ENCODE measurements at regions not wholly inside any gene's neighbourhood (a gene's known extent, or its start where the extent isn't known, plus 50 kb on each side); places are given as distances from the start of the nearest gene placed in this dataset.

DNA sequence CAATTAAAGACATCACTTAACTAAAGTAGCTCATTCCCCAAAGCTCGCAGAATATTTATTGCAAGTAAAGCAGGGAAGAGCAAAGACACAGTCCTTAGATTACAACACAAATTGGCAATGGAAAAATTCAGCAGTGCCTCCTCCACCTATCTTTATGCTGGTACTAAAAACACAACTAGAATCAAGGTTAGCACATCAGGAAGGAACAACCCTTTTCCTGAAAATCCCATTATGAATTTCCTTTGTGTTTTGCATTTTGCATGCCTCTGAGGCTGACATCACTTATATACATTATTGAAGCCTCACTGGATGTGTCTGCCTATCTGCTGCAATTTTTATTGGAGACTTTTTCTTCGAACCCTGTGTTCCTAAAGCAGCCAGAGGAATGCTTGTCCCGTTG, 193.8 kb upstream of the STK17B start:
- no peaks in the 10 kb centered on the region for H3K36me3 ChIP-seq (ENCODE audit: control insufficient read depth in 1 of 2, insufficient read depth in 2 of 2, low read length in 2 of 2)
- CTCF ChIA-PET, result no interaction called here
- H3K4me3 ChIP-seq (replicated peaks in 1 of 2; ENCODE audit: low read depth in 1 of 2, low read length in 2 of 2), result no peak overlapping the region
- DNase-seq (ENCODE audit: low read depth, low spot score) (no peak), ATAC-seq (no peak)
- H4K20me1 ChIP-seq (ENCODE audit: insufficient read depth), result no peaks in the 10 kb centered on the region
- H3K4me1 ChIP-seq (ENCODE audit: control insufficient read depth in 1 of 2, insufficient read depth in 2 of 2, low read length in 2 of 2), result no peaks in the 10 kb centered on the region
- H3K9me3 ChIP-seq (ENCODE audit: control insufficient read depth in 1 of 2, insufficient read depth in 1 of 2, low read depth in 1 of 2, low read length in 2 of 2), result no peaks in the 10 kb centered on the region
- H3K9me2 ChIP-seq (ENCODE audit: insufficient read depth), result no peaks in the 10 kb centered on the region
- H3K4me2 ChIP-seq (ENCODE audit: low read length), result no peak overlapping the region
- no peaks in the 10 kb centered on the region for H3K79me2 ChIP-seq (ENCODE audit: insufficient read depth, low read length)
- no TSS peak for BruUV-seq (replicated peaks)
- H3K27me3 ChIP-seq (ENCODE audit: insufficient read depth, low read length), result no peaks in the 10 kb centered on the region
- RAD21 ChIA-PET (ENCODE audit: low non-redundant PET in 1 of 2, low total read pairs in 2 of 2, uncharacterized antibody in 2 of 2, unreplicated experiment in 2 of 2), result no interaction called here
- POLR2A ChIA-PET, result no interaction called here
- no peak overlapping the region for H3K9ac ChIP-seq (ENCODE audit: low read length)
- intact Hi-C loops (cut with micrococcal nuclease), result no loop called here
- TF ChIP-seq, protein P1, sequence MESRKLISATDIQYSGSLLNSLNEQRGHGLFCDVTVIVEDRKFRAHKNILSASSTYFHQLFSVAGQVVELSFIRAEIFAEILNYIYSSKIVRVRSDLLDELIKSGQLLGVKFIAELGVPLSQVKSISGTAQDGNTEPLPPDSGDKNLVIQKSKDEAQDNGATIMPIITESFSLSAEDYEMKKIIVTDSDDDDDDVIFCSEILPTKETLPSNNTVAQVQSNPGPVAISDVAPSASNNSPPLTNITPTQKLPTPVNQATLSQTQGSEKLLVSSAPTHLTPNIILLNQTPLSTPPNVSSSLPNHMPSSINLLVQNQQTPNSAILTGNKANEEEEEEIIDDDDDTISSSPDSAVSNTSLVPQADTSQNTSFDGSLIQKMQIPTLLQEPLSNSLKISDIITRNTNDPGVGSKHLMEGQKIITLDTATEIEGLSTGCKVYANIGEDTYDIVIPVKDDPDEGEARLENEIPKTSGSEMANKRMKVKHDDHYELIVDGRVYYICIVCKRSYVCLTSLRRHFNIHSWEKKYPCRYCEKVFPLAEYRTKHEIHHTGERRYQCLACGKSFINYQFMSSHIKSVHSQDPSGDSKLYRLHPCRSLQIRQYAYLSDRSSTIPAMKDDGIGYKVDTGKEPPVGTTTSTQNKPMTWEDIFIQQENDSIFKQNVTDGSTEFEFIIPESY (IDR thresholded peaks at IDR 0.05; ENCODE audit: extremely low read depth, insufficient replicate concordance, low read length), result no peak
- no peak for TF ChIP-seq SRF (IDR thresholded peaks at IDR 0.05; ENCODE audit: low read depth)
- no peak for TF ChIP-seq YY1 (IDR thresholded peaks at IDR 0.05; ENCODE audit: extremely low read depth, insufficient replicate concordance, low read depth, low read length)
- TF ChIP-seq, protein P2, sequence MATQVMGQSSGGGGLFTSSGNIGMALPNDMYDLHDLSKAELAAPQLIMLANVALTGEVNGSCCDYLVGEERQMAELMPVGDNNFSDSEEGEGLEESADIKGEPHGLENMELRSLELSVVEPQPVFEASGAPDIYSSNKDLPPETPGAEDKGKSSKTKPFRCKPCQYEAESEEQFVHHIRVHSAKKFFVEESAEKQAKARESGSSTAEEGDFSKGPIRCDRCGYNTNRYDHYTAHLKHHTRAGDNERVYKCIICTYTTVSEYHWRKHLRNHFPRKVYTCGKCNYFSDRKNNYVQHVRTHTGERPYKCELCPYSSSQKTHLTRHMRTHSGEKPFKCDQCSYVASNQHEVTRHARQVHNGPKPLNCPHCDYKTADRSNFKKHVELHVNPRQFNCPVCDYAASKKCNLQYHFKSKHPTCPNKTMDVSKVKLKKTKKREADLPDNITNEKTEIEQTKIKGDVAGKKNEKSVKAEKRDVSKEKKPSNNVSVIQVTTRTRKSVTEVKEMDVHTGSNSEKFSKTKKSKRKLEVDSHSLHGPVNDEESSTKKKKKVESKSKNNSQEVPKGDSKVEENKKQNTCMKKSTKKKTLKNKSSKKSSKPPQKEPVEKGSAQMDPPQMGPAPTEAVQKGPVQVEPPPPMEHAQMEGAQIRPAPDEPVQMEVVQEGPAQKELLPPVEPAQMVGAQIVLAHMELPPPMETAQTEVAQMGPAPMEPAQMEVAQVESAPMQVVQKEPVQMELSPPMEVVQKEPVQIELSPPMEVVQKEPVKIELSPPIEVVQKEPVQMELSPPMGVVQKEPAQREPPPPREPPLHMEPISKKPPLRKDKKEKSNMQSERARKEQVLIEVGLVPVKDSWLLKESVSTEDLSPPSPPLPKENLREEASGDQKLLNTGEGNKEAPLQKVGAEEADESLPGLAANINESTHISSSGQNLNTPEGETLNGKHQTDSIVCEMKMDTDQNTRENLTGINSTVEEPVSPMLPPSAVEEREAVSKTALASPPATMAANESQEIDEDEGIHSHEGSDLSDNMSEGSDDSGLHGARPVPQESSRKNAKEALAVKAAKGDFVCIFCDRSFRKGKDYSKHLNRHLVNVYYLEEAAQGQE (IDR thresholded peaks at IDR 0.05; ENCODE audit: low read depth), result no peak
- TF ChIP-seq ELF1 (IDR thresholded peaks at IDR 0.05; ENCODE audit: borderline replicate concordance, low read depth), result no peak
- no peak for TF ChIP-seq TCF7L2 (IDR thresholded peaks at IDR 0.05; ENCODE audit: borderline replicate concordance, extremely low read depth, insufficient read depth, insufficient read length)
- TF ChIP-seq, protein P3, sequence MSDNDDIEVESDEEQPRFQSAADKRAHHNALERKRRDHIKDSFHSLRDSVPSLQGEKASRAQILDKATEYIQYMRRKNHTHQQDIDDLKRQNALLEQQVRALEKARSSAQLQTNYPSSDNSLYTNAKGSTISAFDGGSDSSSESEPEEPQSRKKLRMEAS (IDR thresholded peaks at IDR 0.05), result no peak
- no peak for TF ChIP-seq EZH2phosphoT487 (IDR thresholded peaks at IDR 0.05; ENCODE audit: borderline replicate concordance)
- no peak for TF ChIP-seq POLR2AphosphoS5 (IDR thresholded peaks at IDR 0.05; ENCODE audit: low read depth, low read length)
- no peak for TF ChIP-seq CEBPB (IDR thresholded peaks at IDR 0.05; ENCODE audit: low read depth)
- no peak for TF ChIP-seq ZNF274 (IDR thresholded peaks at IDR 0.05; ENCODE audit: low read depth, low read length)
- no peak for TF ChIP-seq POLR2A (IDR thresholded peaks at IDR 0.05; ENCODE audit: borderline replicate concordance, extremely low read depth, insufficient read depth, insufficient read length)
- TF ChIP-seq JUND (IDR thresholded peaks at IDR 0.05), result no peak
- TF ChIP-seq RAD21 (IDR thresholded peaks at IDR 0.05; ENCODE audit: low read depth), result no peak
- TF ChIP-seq, protein P4, sequence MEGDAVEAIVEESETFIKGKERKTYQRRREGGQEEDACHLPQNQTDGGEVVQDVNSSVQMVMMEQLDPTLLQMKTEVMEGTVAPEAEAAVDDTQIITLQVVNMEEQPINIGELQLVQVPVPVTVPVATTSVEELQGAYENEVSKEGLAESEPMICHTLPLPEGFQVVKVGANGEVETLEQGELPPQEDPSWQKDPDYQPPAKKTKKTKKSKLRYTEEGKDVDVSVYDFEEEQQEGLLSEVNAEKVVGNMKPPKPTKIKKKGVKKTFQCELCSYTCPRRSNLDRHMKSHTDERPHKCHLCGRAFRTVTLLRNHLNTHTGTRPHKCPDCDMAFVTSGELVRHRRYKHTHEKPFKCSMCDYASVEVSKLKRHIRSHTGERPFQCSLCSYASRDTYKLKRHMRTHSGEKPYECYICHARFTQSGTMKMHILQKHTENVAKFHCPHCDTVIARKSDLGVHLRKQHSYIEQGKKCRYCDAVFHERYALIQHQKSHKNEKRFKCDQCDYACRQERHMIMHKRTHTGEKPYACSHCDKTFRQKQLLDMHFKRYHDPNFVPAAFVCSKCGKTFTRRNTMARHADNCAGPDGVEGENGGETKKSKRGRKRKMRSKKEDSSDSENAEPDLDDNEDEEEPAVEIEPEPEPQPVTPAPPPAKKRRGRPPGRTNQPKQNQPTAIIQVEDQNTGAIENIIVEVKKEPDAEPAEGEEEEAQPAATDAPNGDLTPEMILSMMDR (IDR thresholded peaks at IDR 0.05 in 2 of 3, conservative IDR thresholded peaks at IDR 0.05 in 1 of 3; ENCODE audit: borderline replicate concordance in 1 of 3, insufficient read depth in 1 of 3, low read depth in 2 of 3, low read length in 2 of 3), result no peak
- TF ChIP-seq EGR1 (IDR thresholded peaks at IDR 0.05; ENCODE audit: low read depth), result no peak
- no peak for TF ChIP-seq SP1 (IDR thresholded peaks at IDR 0.05; ENCODE audit: low read depth)
- TF ChIP-seq SIN3A (IDR thresholded peaks at IDR 0.05; ENCODE audit: low read depth), result no peak
- TF ChIP-seq, protein P5, sequence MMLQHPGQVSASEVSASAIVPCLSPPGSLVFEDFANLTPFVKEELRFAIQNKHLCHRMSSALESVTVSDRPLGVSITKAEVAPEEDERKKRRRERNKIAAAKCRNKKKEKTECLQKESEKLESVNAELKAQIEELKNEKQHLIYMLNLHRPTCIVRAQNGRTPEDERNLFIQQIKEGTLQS (IDR thresholded peaks at IDR 0.05), result no peak
- no peak overlapping the region for H2AFZ ChIP-seq (ENCODE audit: low read depth, low read length, poor library complexity, severe bottlenecking)
- no peak overlapping the region for H3K27ac ChIP-seq (ENCODE audit: low read depth, low read length)

Measured in HCT116 (cell line).